Panc1 (cell line): ENCODE measurements at regions not wholly inside any gene's neighbourhood (a gene's known extent, or its start where the extent isn't known, plus 50 kb on each side); places are given as distances from the start of the nearest gene placed in this dataset.

Source experiments
- POLR2AphosphoS5 ChIP-seq: IDR thresholded peaks from 2 replicates; pipeline ENCODE4 v1.6.1; 2012; ENCODE audit warnings: mild to moderate bottlenecking, low read depth, low read length, moderate library complexity
- TCF7L2 ChIP-seq: IDR thresholded peaks from 2 replicates; pipeline ENCODE4 v1.6.1; 2011; ENCODE audit warnings: mild to moderate bottlenecking, low read depth, low read length, inconsistent platforms
- TF ChIP-seq, protein P1 (sequence below): fragments of 450-650 bp; IDR thresholded peaks from 2 replicates; pipeline ENCODE4 v1.5.1; 2017; ENCODE audit warnings: mild to moderate bottlenecking

DNA sequence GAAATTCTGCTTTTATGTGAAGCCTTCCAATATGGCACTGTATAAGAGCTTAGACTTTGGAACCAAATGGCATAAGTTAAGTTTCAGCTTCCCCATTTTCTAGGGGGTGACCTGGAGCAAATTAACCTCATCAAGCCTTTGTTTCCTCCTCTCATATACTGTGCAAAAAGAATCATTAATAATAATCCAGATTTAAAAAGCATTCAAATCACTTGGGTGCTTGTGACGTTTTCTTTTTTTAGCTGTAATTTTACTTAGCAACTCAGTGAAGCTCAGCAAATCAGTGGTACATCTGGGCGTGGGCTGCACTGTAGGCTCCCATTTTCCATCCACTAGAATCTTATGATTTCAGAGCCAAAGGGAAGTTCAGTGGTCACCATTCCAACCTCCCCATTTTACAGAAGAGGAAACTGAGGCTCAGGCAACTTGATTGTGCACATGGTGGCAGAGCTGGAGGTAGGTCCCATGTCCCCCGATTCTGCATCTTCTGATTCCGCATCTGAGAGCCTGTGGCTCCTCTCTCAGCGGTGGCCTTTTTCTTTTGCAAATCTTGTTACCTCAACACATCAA is 131.2 kb downstream of the SNAPC1 start:
- TF ChIP-seq, protein P1, sequence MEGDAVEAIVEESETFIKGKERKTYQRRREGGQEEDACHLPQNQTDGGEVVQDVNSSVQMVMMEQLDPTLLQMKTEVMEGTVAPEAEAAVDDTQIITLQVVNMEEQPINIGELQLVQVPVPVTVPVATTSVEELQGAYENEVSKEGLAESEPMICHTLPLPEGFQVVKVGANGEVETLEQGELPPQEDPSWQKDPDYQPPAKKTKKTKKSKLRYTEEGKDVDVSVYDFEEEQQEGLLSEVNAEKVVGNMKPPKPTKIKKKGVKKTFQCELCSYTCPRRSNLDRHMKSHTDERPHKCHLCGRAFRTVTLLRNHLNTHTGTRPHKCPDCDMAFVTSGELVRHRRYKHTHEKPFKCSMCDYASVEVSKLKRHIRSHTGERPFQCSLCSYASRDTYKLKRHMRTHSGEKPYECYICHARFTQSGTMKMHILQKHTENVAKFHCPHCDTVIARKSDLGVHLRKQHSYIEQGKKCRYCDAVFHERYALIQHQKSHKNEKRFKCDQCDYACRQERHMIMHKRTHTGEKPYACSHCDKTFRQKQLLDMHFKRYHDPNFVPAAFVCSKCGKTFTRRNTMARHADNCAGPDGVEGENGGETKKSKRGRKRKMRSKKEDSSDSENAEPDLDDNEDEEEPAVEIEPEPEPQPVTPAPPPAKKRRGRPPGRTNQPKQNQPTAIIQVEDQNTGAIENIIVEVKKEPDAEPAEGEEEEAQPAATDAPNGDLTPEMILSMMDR, result no peak
- TF ChIP-seq POLR2AphosphoS5, result no peak
- no peak for TF ChIP-seq TCF7L2
